ENCODE measurements at regions not wholly inside any gene's neighbourhood (a gene's known extent, or its start where the extent isn't known, plus 50 kb on each side); places are given as distances from the start of the nearest gene placed in this dataset.

- no peaks in the 10 kb centered on the region for H3K9me3 Mint-ChIP-seq
- H3K4me3 Mint-ChIP-seq, result no peak overlapping the region
- H3K27ac Mint-ChIP-seq, result no peak overlapping the region
- DNase-seq (ENCODE audit: low spot score in 2 of 2), result no peak
- H3K4me1 Mint-ChIP-seq, result no peaks in the 10 kb centered on the region
- no peak for ATAC-seq
- no peaks in the 10 kb centered on the region for H3K36me3 Mint-ChIP-seq
Observed at GRCh38 chr15:39132070-39132469, 448.8 kb upstream of the THBS1 start.

GRCh38 chr15:39132954-39133600, 447.8 kb upstream of the THBS1 start:
- Mint-ChIP-seq H3K27ac (no peak overlapping the region), H3K9me3 (no peaks in the 10 kb centered on the region), H3K4me1 (no peaks in the 10 kb centered on the region), H3K36me3 (no peaks in the 10 kb centered on the region), H3K4me3 (no peak overlapping the region)
- ATAC-seq (no peak), DNase-seq (ENCODE audit: low spot score in 2 of 2) (no peak)

GRCh38 chr15:39134282-39134681, 446.6 kb upstream of the THBS1 start:
- Mint-ChIP-seq H3K36me3 (no peaks in the 10 kb centered on the region), H3K4me3 (no peak overlapping the region), H3K9me3 (no peaks in the 10 kb centered on the region), H3K4me1 (no peaks in the 10 kb centered on the region), H3K27ac (no peak overlapping the region)
- DNase-seq (ENCODE audit: low spot score in 2 of 2) (no peak), ATAC-seq (no peak)

GRCh38 chr15:39135989-39136388, 444.9 kb upstream of the THBS1 start:
- no peak for DNase-seq (ENCODE audit: low spot score in 2 of 2)
- no peaks in the 10 kb centered on the region for H3K9me3 Mint-ChIP-seq

GRCh38 chr15:39139431-39140059, 441.3 kb upstream of the THBS1 start:
- Mint-ChIP-seq H3K27ac (no peak overlapping the region), H3K9me3 (no peaks in the 10 kb centered on the region), H3K36me3 (no peaks in the 10 kb centered on the region), H3K4me3 (no peak overlapping the region), H3K4me1 (peaks cover 7% of the 10 kb centered on the region)
- DNase-seq (ENCODE audit: low spot score in 2 of 2), result no peak
- ATAC-seq, result peak; percentile 20

More at GRCh38 chr15:39135989-39136388, 444.9 kb upstream of the THBS1 start:
- no peak for ATAC-seq
- H3K36me3 Mint-ChIP-seq, result no peaks in the 10 kb centered on the region
- H3K27ac Mint-ChIP-seq, result no peak overlapping the region
- no peaks in the 10 kb centered on the region for H3K4me1 Mint-ChIP-seq
- H3K4me3 Mint-ChIP-seq, result no peak overlapping the region

GRCh38 chr15:39140060-39140604, 440.7 kb upstream of the THBS1 start:
- no peak overlapping the region for H3K27ac Mint-ChIP-seq
- peak; percentile 73 for ATAC-seq
- no peak for DNase-seq (ENCODE audit: low spot score in 2 of 2)
- no peaks in the 10 kb centered on the region for H3K9me3 Mint-ChIP-seq
- no peak overlapping the region for H3K4me3 Mint-ChIP-seq
- no peaks in the 10 kb centered on the region for H3K36me3 Mint-ChIP-seq
- H3K4me1 Mint-ChIP-seq, result peaks cover 7% of the 10 kb centered on the region

GRCh38 chr15:39142500-39142899, 438.4 kb upstream of the THBS1 start:
- Mint-ChIP-seq H3K27ac (no peak overlapping the region), H3K36me3 (no peaks in the 10 kb centered on the region), H3K4me3 (no peak overlapping the region), H3K9me3 (no peaks in the 10 kb centered on the region), H3K4me1 (peaks cover 7% of the 10 kb centered on the region)
- DNase-seq (ENCODE audit: low spot score in 2 of 2), result no peak
- ATAC-seq, result peak; percentile 70

GRCh38 chr15:39143479-39143878, 437.4 kb upstream of the THBS1 start:
- no peaks in the 10 kb centered on the region for H3K36me3 Mint-ChIP-seq

GRCh38 chr15:39144051-39144450, 436.8 kb upstream of the THBS1 start:
- H3K4me1 Mint-ChIP-seq, result peaks cover 7% of the 10 kb centered on the region
- no peaks in the 10 kb centered on the region for H3K9me3 Mint-ChIP-seq
- H3K36me3 Mint-ChIP-seq, result no peaks in the 10 kb centered on the region
- no peak for DNase-seq (ENCODE audit: low spot score in 2 of 2)
- H3K4me3 Mint-ChIP-seq, result no peak overlapping the region
- ATAC-seq, result no peak
- H3K27ac Mint-ChIP-seq, result no peak overlapping the region

More at GRCh38 chr15:39143479-39143878, 437.4 kb upstream of the THBS1 start:
- peaks cover 7% of the 10 kb centered on the region for H3K4me1 Mint-ChIP-seq
- no peak overlapping the region for H3K4me3 Mint-ChIP-seq
- no peak overlapping the region for H3K27ac Mint-ChIP-seq
- ATAC-seq (no peak), DNase-seq (ENCODE audit: low spot score in 2 of 2) (no peak)
- H3K9me3 Mint-ChIP-seq, result no peaks in the 10 kb centered on the region

GRCh38 chr15:39144613-39145499, 436.0 kb upstream of the THBS1 start:
- peaks cover 7% of the 10 kb centered on the region for H3K4me1 Mint-ChIP-seq
- H3K36me3 Mint-ChIP-seq, result no peaks in the 10 kb centered on the region
- ATAC-seq (no peak), DNase-seq (ENCODE audit: low spot score in 2 of 2) (no peak)
- H3K9me3 Mint-ChIP-seq, result no peaks in the 10 kb centered on the region
- H3K27ac Mint-ChIP-seq, result no peak overlapping the region
- no peak overlapping the region for H3K4me3 Mint-ChIP-seq

- no peak for ATAC-seq
- no peaks in the 10 kb centered on the region for H3K9me3 Mint-ChIP-seq
- H3K27ac Mint-ChIP-seq, result no peak overlapping the region
- no peaks in the 10 kb centered on the region for H3K36me3 Mint-ChIP-seq
- no peak for DNase-seq (ENCODE audit: low spot score in 2 of 2)
- no peak overlapping the region for H3K4me3 Mint-ChIP-seq
- H3K4me1 Mint-ChIP-seq, result peaks cover 7% of the 10 kb centered on the region
Observed at GRCh38 chr15:39145854-39146625, 434.8 kb upstream of the THBS1 start.

GRCh38 chr15:39149636-39150150, 431.2 kb upstream of the THBS1 start:
- Mint-ChIP-seq H3K4me3 (no peak overlapping the region), H3K9me3 (no peaks in the 10 kb centered on the region), H3K27ac (no peak overlapping the region), H3K4me1 (no peaks in the 10 kb centered on the region), H3K36me3 (no peaks in the 10 kb centered on the region)
- DNase-seq (ENCODE audit: low spot score in 2 of 2) (no peak), ATAC-seq (peak; percentile 53)

- DNase-seq (ENCODE audit: low spot score in 2 of 2) (no peak), ATAC-seq (no peak)
- no peaks in the 10 kb centered on the region for H3K9me3 Mint-ChIP-seq
- H3K36me3 Mint-ChIP-seq, result no peaks in the 10 kb centered on the region
- no peak overlapping the region for H3K4me3 Mint-ChIP-seq
- no peaks in the 10 kb centered on the region for H3K4me1 Mint-ChIP-seq
- no peak overlapping the region for H3K27ac Mint-ChIP-seq
Observed at GRCh38 chr15:39151545-39151944, 429.3 kb upstream of the THBS1 start.

GRCh38 chr15:39153058-39153714, 427.7 kb upstream of the THBS1 start:
- no peak overlapping the region for H3K4me3 Mint-ChIP-seq
- no peak overlapping the region for H3K27ac Mint-ChIP-seq
- no peaks in the 10 kb centered on the region for H3K4me1 Mint-ChIP-seq
- ATAC-seq (no peak), DNase-seq (ENCODE audit: low spot score in 2 of 2) (no peak)
- no peaks in the 10 kb centered on the region for H3K9me3 Mint-ChIP-seq
- H3K36me3 Mint-ChIP-seq, result no peaks in the 10 kb centered on the region

All from stimulated activated effector memory CD8-positive, alpha-beta T cell treated with anti-CD3 and anti-CD28 coated beads, Interleukin-12 subunit alpha, Interleukin-12 subunit beta, amount 100 ng/mL, for 72 hours (primary cell).